SK-N-SH (cell line): ENCODE measurements at regions not wholly inside any gene's neighbourhood (a gene's known extent, or its start where the extent isn't known, plus 50 kb on each side); places are given as distances from the start of the nearest gene placed in this dataset.

ENCODE experiments used
- CTCF ChIA-PET: fragments of 300-600, 350-600 bp; formaldehyde crosslinking; extraction: SDS; loops from one replicate; lab custom pipeline; 2021; lab: Yijun Ruan, JAX
- POLR2A ChIA-PET: fragments of 350-600 bp; sonication (Branson Sonifier 250); formaldehyde crosslinking; extraction: SDS; loops from one replicate; lab custom pipeline; 2020; ENCODE audit warnings: antibody characterized with exemption, inconsistent platforms; lab: Yijun Ruan, JAX
- DNase-seq: peaks from one replicate; pipeline ENCODE4 v3.0.0; 2012
- H2AFZ ChIP-seq: fragments of 200-600 bp; sonication (generic); 2 replicates; pipeline ENCODE4 v1.8.1; 2016; ENCODE audit warnings: antibody characterized with exemption, mild to moderate bottlenecking, low read depth
- H3F3A ChIP-seq: fragments of 200-600 bp; sonication (generic); replicated peaks from 2 replicates; pipeline ENCODE3; 2016; ENCODE audit warnings: antibody characterized with exemption, mild to moderate bottlenecking; ENCODE audit not compliant: insufficient read depth
- H3K27ac ChIP-seq, 2 experiments: fragments of 200-500 bp in 1 of 2; fragments of 200-600 bp in 1 of 2; sonication (Bioruptor generic) in 1 of 2; sonication (generic), shearing (Covaris generic) in 1 of 2; 2 replicates each; pipeline versions ENCODE4 v1.5.1 to v1.6.1; 2014 to 2016; ENCODE audit warnings: low read depth in 2 of 2, inconsistent platforms in 1 of 2, low read length in 1 of 2, mild to moderate bottlenecking in 1 of 2, mixed read lengths in 1 of 2
- H3K27me3 ChIP-seq: fragments of 200-600 bp; sonication (generic), shearing (Covaris generic); 2 replicates; pipeline ENCODE4 v1.6.1; 2016; ENCODE audit warnings: mixed run types; ENCODE audit not compliant: insufficient read depth
- H3K36me3 ChIP-seq, 2 experiments: fragments of 200-500 bp in 1 of 2; fragments of 200-600 bp in 1 of 2; sonication (Bioruptor generic) in 1 of 2; sonication (generic) in 1 of 2; replicated peaks in 1 of 2; 2 replicates each; pipeline versions ENCODE3 to v1.5.1; 2014 to 2016; ENCODE audit warnings: low read length in 1 of 2, mild to moderate bottlenecking in 1 of 2; ENCODE audit not compliant: insufficient read depth in 2 of 2, control insufficient read depth in 1 of 2
- H3K4me1 ChIP-seq, 2 experiments: fragments of 200-500 bp in 1 of 2; fragments of 200-600 bp in 1 of 2; sonication (Bioruptor generic) in 1 of 2; sonication (generic), shearing (Covaris generic) in 1 of 2; 2 replicates each; pipeline versions ENCODE4 v1.5.1 to v1.6.1; 2014 to 2016; ENCODE audit warnings: low read depth in 1 of 2, low read length in 1 of 2, mixed run types in 1 of 2; ENCODE audit not compliant: insufficient read depth in 2 of 2, control insufficient read depth in 1 of 2
- H3K4me2 ChIP-seq: fragments of 200-600 bp; sonication (generic), shearing (Covaris generic); 2 replicates; pipeline ENCODE4 v1.6.1; 2017; ENCODE audit warnings: mixed run types
- H3K4me3 ChIP-seq, 2 experiments: fragments of 200-500 bp in 1 of 2; fragments of 200-600 bp in 1 of 2; sonication (Bioruptor generic) in 1 of 2; sonication (generic), shearing (Covaris generic) in 1 of 2; 2 replicates each; pipeline versions ENCODE4 v1.5.1 to v1.8.1; 2014 to 2016; ENCODE audit warnings: low read depth in 2 of 2, inconsistent platforms in 1 of 2, low read length in 1 of 2, mild to moderate bottlenecking in 1 of 2, mixed read lengths in 1 of 2, moderate library complexity in 1 of 2
- H3K79me2 ChIP-seq: fragments of 200-600 bp; sonication (generic); 2 replicates; pipeline ENCODE4 v1.8.1; 2017; ENCODE audit warnings: mild to moderate bottlenecking; ENCODE audit not compliant: insufficient read depth
- H3K9ac ChIP-seq: fragments of 200-600 bp; sonication (generic); 2 replicates; pipeline ENCODE4 v1.6.1; 2017; ENCODE audit warnings: mixed run types
- H3K9me2 ChIP-seq: fragments of 200-600 bp; sonication (generic); 2 replicates; pipeline ENCODE4 v1.6.1; 2017; ENCODE audit warnings: mixed run types
- H3K9me3 ChIP-seq: fragments of 200-600 bp; sonication (generic); 2 replicates; pipeline ENCODE4 v1.6.1; 2017; ENCODE audit warnings: mixed run types, mild to moderate bottlenecking, moderate library complexity
- H4K20me1 ChIP-seq: fragments of 200-600 bp; sonication (generic); 2 replicates; pipeline ENCODE4 v1.6.1; 2017; ENCODE audit warnings: mild to moderate bottlenecking, mixed run types; ENCODE audit not compliant: insufficient read depth
- CHD2 ChIP-seq: fragments of 150-350 bp; IDR thresholded peaks from 2 replicates; pipeline ENCODE4 v1.6.1; 2018; ENCODE audit warnings: low read length; ENCODE audit not compliant: partially characterized antibody
- EP300 ChIP-seq, 2 experiments: IDR thresholded peaks; 2 replicates each; pipeline versions ENCODE4 v1.4.0 to v1.6.1; 2012; ENCODE audit warnings: borderline replicate concordance in 1 of 2, low read depth in 1 of 2, low read length in 1 of 2
- EZH2phosphoT487 ChIP-seq: fragments of 200-600 bp; sonication (generic); IDR thresholded peaks from 2 replicates; pipeline ENCODE4 v1.6.1; 2017; ENCODE audit warnings: low read depth, mixed run types, mild to moderate bottlenecking, antibody characterized with exemption, moderate library complexity, borderline replicate concordance
- FOSL2 ChIP-seq: IDR thresholded peaks from 2 replicates; pipeline ENCODE4 v1.4.0; 2012; ENCODE audit warnings: low read depth, mild to moderate bottlenecking, moderate library complexity, borderline replicate concordance
- FOXM1 ChIP-seq: IDR thresholded peaks from 2 replicates; pipeline ENCODE4 v1.4.0; 2012; ENCODE audit warnings: low read depth, mild to moderate bottlenecking
- GATA2 ChIP-seq: sonication (generic); formaldehyde crosslinking; IDR thresholded peaks from 2 replicates; pipeline ENCODE4 v1.5.0; 2020; ENCODE audit warnings: mild to moderate bottlenecking, missing genetic modification reagents
- JUND ChIP-seq: IDR thresholded peaks from 2 replicates; pipeline ENCODE4 v1.4.0; 2012
- MEF2A ChIP-seq: IDR thresholded peaks from 2 replicates; pipeline ENCODE4 v1.4.0; 2012; ENCODE audit warnings: low read depth, borderline replicate concordance
- NFIC ChIP-seq: IDR thresholded peaks from 2 replicates; pipeline ENCODE4 v1.4.0; 2012; ENCODE audit warnings: borderline replicate concordance
- RXRA ChIP-seq: IDR thresholded peaks from 2 replicates; pipeline ENCODE4 v1.4.0; 2012; ENCODE audit warnings: low read depth, mild to moderate bottlenecking, borderline replicate concordance
- SIN3A ChIP-seq: IDR thresholded peaks from 2 replicates; pipeline ENCODE4 v1.6.1; 2012; ENCODE audit warnings: low read depth, mild to moderate bottlenecking, low read length, moderate library complexity, borderline replicate concordance
- SMC3 ChIP-seq: IDR thresholded peaks from 2 replicates; pipeline ENCODE4 v1.6.1; 2012; ENCODE audit warnings: low read depth, low read length, improper control_type of control experiment
- TAF1 ChIP-seq: IDR thresholded peaks from 2 replicates; pipeline ENCODE4 v1.6.1; 2012; ENCODE audit warnings: low read depth, mild to moderate bottlenecking, low read length, moderate library complexity, borderline replicate concordance
- YY1 ChIP-seq: IDR thresholded peaks from 2 replicates; pipeline ENCODE4 v1.4.0; 2012; ENCODE audit warnings: low read depth, mild to moderate bottlenecking
- WGBS: methylation state at CpG from one replicate; pipeline ENCODE4 v1.1.6; 2017; ENCODE audit warnings: low lambda C conversion rate; 5-methylcytosine and 5-hydroxymethylcytosine counted together
- TF ChIP-seq, protein P1 (sequence below): fragments of 150-350 bp; IDR thresholded peaks from 2 replicates; pipeline ENCODE4 v1.6.1; 2016; ENCODE audit warnings: mild to moderate bottlenecking, low read depth, low read length
- TF ChIP-seq, protein P2 (sequence below): fragments of 150-350 bp; IDR thresholded peaks from 2 replicates; pipeline ENCODE4 v1.6.1; 2017; ENCODE audit warnings: antibody characterized with exemption, low read length, low read depth, borderline replicate concordance
- TF ChIP-seq, protein P3 (sequence below): IDR thresholded peaks from 2 replicates; pipeline ENCODE4 v1.4.0; 2012; ENCODE audit warnings: low read depth, borderline replicate concordance
- TF ChIP-seq, protein P4 (sequence below): IDR thresholded peaks from 2 replicates; pipeline ENCODE4 v1.6.1; 2012; ENCODE audit warnings: mild to moderate bottlenecking, low read depth, low read length, moderate library complexity

DNA sequence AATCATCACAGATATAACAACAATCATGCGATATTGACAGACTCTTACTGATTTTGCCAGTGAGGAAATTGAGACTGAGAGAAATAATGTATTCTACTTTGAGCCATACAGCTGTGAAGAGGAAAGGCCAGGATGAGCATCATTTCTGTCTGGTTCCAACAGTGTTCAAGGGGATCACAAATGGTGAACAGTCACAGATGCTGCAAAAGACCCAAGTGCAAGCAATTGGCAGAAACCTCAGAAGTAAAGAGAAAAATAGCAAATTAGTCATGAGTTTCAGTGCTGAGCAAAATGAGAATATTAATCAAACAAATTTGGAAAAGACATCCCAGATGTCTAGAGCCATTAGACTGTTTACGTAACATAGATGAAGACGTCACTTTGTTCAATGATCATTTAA is 114.1 kb downstream of the RAB38 start:
- H3K9ac ChIP-seq, result no peak overlapping the region
- no peaks in the 10 kb centered on the region for H3K79me2 ChIP-seq
- H3K9me3 ChIP-seq, result no peaks in the 10 kb centered on the region
- H3K4me3 ChIP-seq, result no peak overlapping the region
- ChIA-PET CTCF (no interaction called here), POLR2A (no interaction called here)
- WGBS, result 43% methylated on average over 3 of the region's 3 CpGs
- H3K36me3 ChIP-seq, result no peaks in the 10 kb centered on the region
- no peaks in the 10 kb centered on the region for H3F3A ChIP-seq
- peaks cover 6% of the 10 kb centered on the region; the same call in 1 of the 2 replicates for H3K27me3 ChIP-seq
- no peak overlapping the region for H3K27ac ChIP-seq
- DNase-seq, result no peak
- H3K9me2 ChIP-seq, result no peaks in the 10 kb centered on the region
- TF ChIP-seq SMC3 (no peak), SIN3A (no peak)
- H3K4me1 ChIP-seq, result no peaks in the 10 kb centered on the region
- H4K20me1 ChIP-seq, result no peaks in the 10 kb centered on the region
- no peak overlapping the region for H3K4me2 ChIP-seq
- H2AFZ ChIP-seq, result no peak overlapping the region

DNA sequence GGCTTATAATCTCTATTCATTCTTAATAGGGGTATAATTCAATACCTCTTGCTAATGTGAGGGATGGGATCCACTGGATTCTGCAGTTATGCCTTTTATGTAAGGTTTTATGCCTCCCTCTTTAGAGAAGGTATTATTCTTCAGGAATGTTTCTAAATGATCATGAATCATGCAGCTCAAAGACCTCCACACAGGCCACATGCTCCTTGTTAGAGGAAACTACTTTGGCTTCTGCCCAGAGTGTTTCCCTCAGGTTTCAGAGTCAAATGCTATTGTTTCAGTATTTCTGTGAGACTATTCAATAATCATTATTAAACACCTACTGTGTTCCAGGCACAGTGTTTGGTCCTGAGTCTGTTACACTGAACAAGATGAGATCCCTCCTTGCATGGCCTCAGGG is 115.9 kb downstream of the RAB38 start:
- Histone ChIP-seq H3K4me2 (no peak overlapping the region), H2AFZ (no peak overlapping the region), H3K9me3 (no peaks in the 10 kb centered on the region), H3K4me1 (no peaks in the 10 kb centered on the region), H3K9ac (no peak overlapping the region), H4K20me1 (no peaks in the 10 kb centered on the region), H3F3A (no peaks in the 10 kb centered on the region), H3K79me2 (no peaks in the 10 kb centered on the region), H3K27ac (no peak overlapping the region), H3K4me3 (no peak overlapping the region), H3K36me3 (no peaks in the 10 kb centered on the region), H3K27me3 (peaks cover 6% of the 10 kb centered on the region; the same call in 1 of the 2 replicates), H3K9me2 (no peaks in the 10 kb centered on the region)
- ChIA-PET POLR2A (no interaction called here), CTCF (interaction anchor here (1.3 kb wide), 1 partner anchor 44 kb away, joined by 4 read pairs; no protein-coding TSS in a partner anchor)
- DNase-seq, result no peak
- TF ChIP-seq, protein P1, sequence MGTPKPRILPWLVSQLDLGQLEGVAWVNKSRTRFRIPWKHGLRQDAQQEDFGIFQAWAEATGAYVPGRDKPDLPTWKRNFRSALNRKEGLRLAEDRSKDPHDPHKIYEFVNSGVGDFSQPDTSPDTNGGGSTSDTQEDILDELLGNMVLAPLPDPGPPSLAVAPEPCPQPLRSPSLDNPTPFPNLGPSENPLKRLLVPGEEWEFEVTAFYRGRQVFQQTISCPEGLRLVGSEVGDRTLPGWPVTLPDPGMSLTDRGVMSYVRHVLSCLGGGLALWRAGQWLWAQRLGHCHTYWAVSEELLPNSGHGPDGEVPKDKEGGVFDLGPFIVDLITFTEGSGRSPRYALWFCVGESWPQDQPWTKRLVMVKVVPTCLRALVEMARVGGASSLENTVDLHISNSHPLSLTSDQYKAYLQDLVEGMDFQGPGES, result no peak
- TF ChIP-seq JUND (no peak), EP300 (IDR thresholded peaks at IDR 0.05; ENCODE audit: borderline replicate concordance in 1 of 2, low read depth in 1 of 2, low read length in 1 of 2) (no peak), TAF1 (no peak), RXRA (no peak), FOSL2 (no peak), MEF2A (no peak), YY1 (no peak), EZH2phosphoT487 (no peak), CHD2 (no peak), SMC3 (no peak), GATA2 (CRISPR knock-in tag) (no peak), FOXM1 (no peak), NFIC (no peak)
- TF ChIP-seq, protein P2, sequence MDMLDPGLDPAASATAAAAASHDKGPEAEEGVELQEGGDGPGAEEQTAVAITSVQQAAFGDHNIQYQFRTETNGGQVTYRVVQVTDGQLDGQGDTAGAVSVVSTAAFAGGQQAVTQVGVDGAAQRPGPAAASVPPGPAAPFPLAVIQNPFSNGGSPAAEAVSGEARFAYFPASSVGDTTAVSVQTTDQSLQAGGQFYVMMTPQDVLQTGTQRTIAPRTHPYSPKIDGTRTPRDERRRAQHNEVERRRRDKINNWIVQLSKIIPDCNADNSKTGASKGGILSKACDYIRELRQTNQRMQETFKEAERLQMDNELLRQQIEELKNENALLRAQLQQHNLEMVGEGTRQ, result no peak
- TF ChIP-seq, protein P3, sequence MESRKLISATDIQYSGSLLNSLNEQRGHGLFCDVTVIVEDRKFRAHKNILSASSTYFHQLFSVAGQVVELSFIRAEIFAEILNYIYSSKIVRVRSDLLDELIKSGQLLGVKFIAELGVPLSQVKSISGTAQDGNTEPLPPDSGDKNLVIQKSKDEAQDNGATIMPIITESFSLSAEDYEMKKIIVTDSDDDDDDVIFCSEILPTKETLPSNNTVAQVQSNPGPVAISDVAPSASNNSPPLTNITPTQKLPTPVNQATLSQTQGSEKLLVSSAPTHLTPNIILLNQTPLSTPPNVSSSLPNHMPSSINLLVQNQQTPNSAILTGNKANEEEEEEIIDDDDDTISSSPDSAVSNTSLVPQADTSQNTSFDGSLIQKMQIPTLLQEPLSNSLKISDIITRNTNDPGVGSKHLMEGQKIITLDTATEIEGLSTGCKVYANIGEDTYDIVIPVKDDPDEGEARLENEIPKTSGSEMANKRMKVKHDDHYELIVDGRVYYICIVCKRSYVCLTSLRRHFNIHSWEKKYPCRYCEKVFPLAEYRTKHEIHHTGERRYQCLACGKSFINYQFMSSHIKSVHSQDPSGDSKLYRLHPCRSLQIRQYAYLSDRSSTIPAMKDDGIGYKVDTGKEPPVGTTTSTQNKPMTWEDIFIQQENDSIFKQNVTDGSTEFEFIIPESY, result no peak
- TF ChIP-seq, protein P4, sequence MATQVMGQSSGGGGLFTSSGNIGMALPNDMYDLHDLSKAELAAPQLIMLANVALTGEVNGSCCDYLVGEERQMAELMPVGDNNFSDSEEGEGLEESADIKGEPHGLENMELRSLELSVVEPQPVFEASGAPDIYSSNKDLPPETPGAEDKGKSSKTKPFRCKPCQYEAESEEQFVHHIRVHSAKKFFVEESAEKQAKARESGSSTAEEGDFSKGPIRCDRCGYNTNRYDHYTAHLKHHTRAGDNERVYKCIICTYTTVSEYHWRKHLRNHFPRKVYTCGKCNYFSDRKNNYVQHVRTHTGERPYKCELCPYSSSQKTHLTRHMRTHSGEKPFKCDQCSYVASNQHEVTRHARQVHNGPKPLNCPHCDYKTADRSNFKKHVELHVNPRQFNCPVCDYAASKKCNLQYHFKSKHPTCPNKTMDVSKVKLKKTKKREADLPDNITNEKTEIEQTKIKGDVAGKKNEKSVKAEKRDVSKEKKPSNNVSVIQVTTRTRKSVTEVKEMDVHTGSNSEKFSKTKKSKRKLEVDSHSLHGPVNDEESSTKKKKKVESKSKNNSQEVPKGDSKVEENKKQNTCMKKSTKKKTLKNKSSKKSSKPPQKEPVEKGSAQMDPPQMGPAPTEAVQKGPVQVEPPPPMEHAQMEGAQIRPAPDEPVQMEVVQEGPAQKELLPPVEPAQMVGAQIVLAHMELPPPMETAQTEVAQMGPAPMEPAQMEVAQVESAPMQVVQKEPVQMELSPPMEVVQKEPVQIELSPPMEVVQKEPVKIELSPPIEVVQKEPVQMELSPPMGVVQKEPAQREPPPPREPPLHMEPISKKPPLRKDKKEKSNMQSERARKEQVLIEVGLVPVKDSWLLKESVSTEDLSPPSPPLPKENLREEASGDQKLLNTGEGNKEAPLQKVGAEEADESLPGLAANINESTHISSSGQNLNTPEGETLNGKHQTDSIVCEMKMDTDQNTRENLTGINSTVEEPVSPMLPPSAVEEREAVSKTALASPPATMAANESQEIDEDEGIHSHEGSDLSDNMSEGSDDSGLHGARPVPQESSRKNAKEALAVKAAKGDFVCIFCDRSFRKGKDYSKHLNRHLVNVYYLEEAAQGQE, result no peak
